DLD1 (cell line): ENCODE measurements at regions not wholly inside any gene's neighbourhood (a gene's known extent, or its start where the extent isn't known, plus 50 kb on each side); places are given as distances from the start of the nearest gene placed in this dataset.
"Not testable (repeated sequence)": the region's sequence is repeated elsewhere in the genome, so short reads cannot be mapped to it uniquely, and the experiment has no call there.

ENCODE experiments used
- in situ Hi-C: cut with HindIII; loops from 2 replicates; pipeline ENCODE4 v1.10.0; 2017; ENCODE audit warnings: low sequenced_read_pairs

GRCh38 chr13:110045202-110045601 is 258.8 kb upstream of the IRS2 start:
- in situ Hi-C loops = no loop called here

- in situ Hi-C loops = no loop called here
Observed at GRCh38 chr13:110044551-110045111, 258.2 kb upstream of the IRS2 start.

GRCh38 chr13:110042253-110042950 is 256.0 kb upstream of the IRS2 start:
- in situ Hi-C loops = no loop called here

GRCh38 chr13:110041638-110042037 is 255.3 kb upstream of the IRS2 start:
- in situ Hi-C loops = not testable (repeated sequence)

- in situ Hi-C loops = loop anchor here (5.0 kb wide), 1 partner anchor 56 kb away; no protein-coding TSS in a partner anchor
Observed at GRCh38 chr13:110037925-110038573, 251.7 kb upstream of the IRS2 start.

GRCh38 chr13:110036060-110036459 is 249.7 kb upstream of the IRS2 start:
- in situ Hi-C loops = loop anchor here (5.0 kb wide), 1 partner anchor 54 kb away; no protein-coding TSS in a partner anchor

- in situ Hi-C loops = no loop called here
Observed at GRCh38 chr13:110034031-110034549, 247.7 kb upstream of the IRS2 start.

GRCh38 chr13:110032969-110033368 is 246.6 kb upstream of the IRS2 start:
- in situ Hi-C loops = no loop called here

- in situ Hi-C loops = no loop called here
Observed at GRCh38 chr13:110030394-110030928, 244.1 kb upstream of the IRS2 start.

GRCh38 chr13:110028838-110029621 is 242.6 kb upstream of the IRS2 start:
- in situ Hi-C loops = no loop called here

GRCh38 chr13:110028311-110028710 is 241.9 kb upstream of the IRS2 start:
- in situ Hi-C loops = no loop called here

- in situ Hi-C loops = no loop called here
Observed at GRCh38 chr13:110027470-110028240, 241.3 kb upstream of the IRS2 start.

GRCh38 chr13:110024645-110024980 is 238.2 kb upstream of the IRS2 start:
- in situ Hi-C loops = no loop called here

- in situ Hi-C loops = no loop called here
Observed at GRCh38 chr13:110023729-110024644, 237.6 kb upstream of the IRS2 start.

- in situ Hi-C loops = no loop called here
Observed at GRCh38 chr13:110018009-110018408, 231.6 kb upstream of the IRS2 start.

- in situ Hi-C loops = no loop called here
Observed at GRCh38 chr13:110017379-110017778, 231.0 kb upstream of the IRS2 start.

GRCh38 chr13:110015253-110015652 is 228.9 kb upstream of the IRS2 start:
- in situ Hi-C loops = no loop called here

- in situ Hi-C loops = no loop called here
Observed at GRCh38 chr13:110014719-110015118, 228.3 kb upstream of the IRS2 start.

GRCh38 chr13:110012102-110012739 is 225.8 kb upstream of the IRS2 start:
- in situ Hi-C loops = no loop called here
